SK-N-SH treated with all-trans-retinoic acid at 6 μM for 48 hours (cell line): ENCODE measurements at regions not wholly inside any gene's neighbourhood (a gene's known extent, or its start where the extent isn't known, plus 50 kb on each side); places are given as distances from the start of the nearest gene placed in this dataset.

Source experiments
- ATAC-seq: fragments of 200-7000 bp; cut with Tn5 transposase; 3 replicates; pipeline ENCODE4 v1.9.1; 2020; ENCODE audit warnings: mild to moderate bottlenecking, moderate library complexity
- ARNTL ChIP-seq: fragments of 450-650 bp; formaldehyde crosslinking; IDR thresholded peaks from 2 replicates; pipeline ENCODE4 v1.5.0; 2020; ENCODE audit warnings: low read depth, mild to moderate bottlenecking, moderate library complexity, borderline replicate concordance
- BACH2 ChIP-seq: fragments of 250-450 bp; sonication (Bioruptor Pico); IDR thresholded peaks from 2 replicates; pipeline ENCODE4 v1.9.0; 2021; ENCODE audit warnings: mild to moderate bottlenecking, borderline replicate concordance
- CSDC2 ChIP-seq: fragments of 250-450 bp; sonication (Bioruptor Pico); IDR thresholded peaks from 2 replicates; pipeline ENCODE4 v1.5.0; 2020; ENCODE audit warnings: mild to moderate bottlenecking, moderate library complexity
- ESRRG ChIP-seq: fragments of 250-450 bp; sonication (Bioruptor Pico); IDR thresholded peaks from 2 replicates; pipeline ENCODE4 v1.6.1; 2021; ENCODE audit warnings: mild to moderate bottlenecking
- GLIS3 ChIP-seq: fragments of 250-450 bp; sonication (Bioruptor Pico); IDR thresholded peaks from 2 replicates; pipeline ENCODE4 v1.5.0; 2020; ENCODE audit warnings: mild to moderate bottlenecking, moderate library complexity
- OSR1 ChIP-seq: fragments of 250-450 bp; sonication (Bioruptor Pico); IDR thresholded peaks from 2 replicates; pipeline ENCODE4 v1.8.0; 2022; ENCODE audit warnings: moderate library complexity, mild to moderate bottlenecking, inconsistent platforms
- PPARA ChIP-seq: fragments of 250-450 bp; sonication (Bioruptor Pico); IDR thresholded peaks from 2 replicates; pipeline ENCODE4 v1.5.0; 2020; ENCODE audit warnings: mild to moderate bottlenecking, borderline replicate concordance
- RARB ChIP-seq: fragments of 250-450 bp; sonication (Bioruptor Pico); IDR thresholded peaks from 2 replicates; pipeline ENCODE4 v1.8.0; 2021; ENCODE audit warnings: mild to moderate bottlenecking, moderate library complexity
- SNAI2 ChIP-seq: fragments of 250-450 bp; sonication (Bioruptor Pico); IDR thresholded peaks from 2 replicates; pipeline ENCODE4 v1.5.0; 2020; ENCODE audit warnings: mild to moderate bottlenecking, moderate library complexity
- TCF4 ChIP-seq: fragments of 250-450 bp; sonication (Bioruptor Pico); IDR thresholded peaks from 2 replicates; pipeline ENCODE4 v1.8.0; 2021; ENCODE audit warnings: mild to moderate bottlenecking, moderate library complexity, borderline replicate concordance
- TOX ChIP-seq: fragments of 250-450 bp; sonication (Bioruptor Pico); IDR thresholded peaks from 2 replicates; pipeline ENCODE4 v1.8.0; 2021; ENCODE audit warnings: mild to moderate bottlenecking, moderate library complexity, borderline replicate concordance
- ZC3H10 ChIP-seq: fragments of 250-450 bp; sonication (Bioruptor Pico); IDR thresholded peaks from 2 replicates; pipeline ENCODE4 v1.5.1; 2021; ENCODE audit warnings: mild to moderate bottlenecking, moderate library complexity
- ZFP3 ChIP-seq: fragments of 250-450 bp; sonication (Bioruptor Pico); IDR thresholded peaks from 2 replicates; pipeline ENCODE4 v1.5.0; 2020; ENCODE audit warnings: mild to moderate bottlenecking, moderate library complexity
- ZFP30 ChIP-seq: fragments of 450-650 bp; formaldehyde crosslinking; IDR thresholded peaks from 2 replicates; pipeline ENCODE4 v1.5.0; 2022; ENCODE audit warnings: mild to moderate bottlenecking, moderate library complexity
- ZNF565 ChIP-seq: fragments of 450-650 bp; formaldehyde crosslinking; conservative IDR thresholded peaks from 2 replicates; pipeline ENCODE4 v1.5.0; 2020; ENCODE audit warnings: low read depth, mild to moderate bottlenecking, moderate library complexity
- ZNF70 ChIP-seq: fragments of 450-650 bp; formaldehyde crosslinking; IDR thresholded peaks from 2 replicates; pipeline ENCODE4 v1.5.0; 2020; ENCODE audit warnings: mild to moderate bottlenecking, moderate library complexity
- TF ChIP-seq, protein P1 (sequence below): fragments of 250-450 bp; sonication (Bioruptor Pico); IDR thresholded peaks from 2 replicates; pipeline ENCODE4 v1.5.1; 2020; ENCODE audit warnings: low read depth, mild to moderate bottlenecking, moderate library complexity
- TF ChIP-seq, protein P2 (sequence below): fragments of 250-450 bp; sonication (Bioruptor Pico); IDR thresholded peaks from 2 replicates; pipeline ENCODE4 v1.5.1; 2021; ENCODE audit warnings: mild to moderate bottlenecking, moderate library complexity
- TF ChIP-seq, protein P3 (sequence below): fragments of 250-450 bp; sonication (Bioruptor Pico); IDR thresholded peaks from 2 replicates; pipeline ENCODE4 v1.8.0; 2021; ENCODE audit warnings: low read depth, mild to moderate bottlenecking, moderate library complexity, borderline replicate concordance
- TF ChIP-seq, protein P4 (sequence below): fragments of 250-450 bp; sonication (Bioruptor Pico); IDR thresholded peaks from 2 replicates; pipeline ENCODE4 v1.5.0; 2020; ENCODE audit warnings: mild to moderate bottlenecking, moderate library complexity
- TF ChIP-seq, protein P5 (sequence below): fragments of 250-450 bp; sonication (Bioruptor Pico); IDR thresholded peaks from 2 replicates; pipeline ENCODE4 v1.8.0; 2020; ENCODE audit warnings: mild to moderate bottlenecking, moderate library complexity, borderline replicate concordance

DNA sequence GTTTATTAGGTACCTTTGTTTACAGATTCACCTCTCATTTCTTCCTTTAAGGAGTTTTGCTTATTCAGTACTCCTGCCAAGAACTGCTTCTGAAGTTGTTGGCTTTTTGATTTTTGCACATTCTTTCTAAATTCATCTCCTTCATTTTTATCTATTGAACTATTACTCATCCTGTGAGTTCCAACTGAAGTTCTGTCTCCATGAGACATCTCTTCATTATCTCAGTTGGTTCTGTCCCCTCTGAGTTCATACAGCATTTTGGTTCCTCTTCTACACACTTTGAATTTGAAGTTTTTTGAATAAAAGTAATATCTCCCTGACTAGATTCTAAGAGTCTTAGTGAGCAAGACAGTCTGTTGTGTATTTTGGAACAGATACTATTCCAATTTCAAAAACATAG lies 299.7 kb downstream of the OTOL1 start:
- TF ChIP-seq, protein P1, sequence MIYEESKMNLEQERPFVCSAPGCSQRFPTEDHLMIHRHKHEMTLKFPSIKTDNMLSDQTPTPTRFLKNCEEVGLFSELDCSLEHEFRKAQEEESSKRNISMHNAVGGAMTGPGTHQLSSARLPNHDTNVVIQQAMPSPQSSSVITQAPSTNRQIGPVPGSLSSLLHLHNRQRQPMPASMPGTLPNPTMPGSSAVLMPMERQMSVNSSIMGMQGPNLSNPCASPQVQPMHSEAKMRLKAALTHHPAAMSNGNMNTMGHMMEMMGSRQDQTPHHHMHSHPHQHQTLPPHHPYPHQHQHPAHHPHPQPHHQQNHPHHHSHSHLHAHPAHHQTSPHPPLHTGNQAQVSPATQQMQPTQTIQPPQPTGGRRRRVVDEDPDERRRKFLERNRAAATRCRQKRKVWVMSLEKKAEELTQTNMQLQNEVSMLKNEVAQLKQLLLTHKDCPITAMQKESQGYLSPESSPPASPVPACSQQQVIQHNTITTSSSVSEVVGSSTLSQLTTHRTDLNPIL (CRISPR knock-in tag) = no peak
- TF ChIP-seq ZNF565 (CRISPR knock-in tag) (no peak), GLIS3 (CRISPR knock-in tag) (no peak), CSDC2 (CRISPR knock-in tag) (no peak), ZNF70 (no peak), SNAI2 (CRISPR knock-in tag) (no peak)
- TF ChIP-seq, protein P2, sequence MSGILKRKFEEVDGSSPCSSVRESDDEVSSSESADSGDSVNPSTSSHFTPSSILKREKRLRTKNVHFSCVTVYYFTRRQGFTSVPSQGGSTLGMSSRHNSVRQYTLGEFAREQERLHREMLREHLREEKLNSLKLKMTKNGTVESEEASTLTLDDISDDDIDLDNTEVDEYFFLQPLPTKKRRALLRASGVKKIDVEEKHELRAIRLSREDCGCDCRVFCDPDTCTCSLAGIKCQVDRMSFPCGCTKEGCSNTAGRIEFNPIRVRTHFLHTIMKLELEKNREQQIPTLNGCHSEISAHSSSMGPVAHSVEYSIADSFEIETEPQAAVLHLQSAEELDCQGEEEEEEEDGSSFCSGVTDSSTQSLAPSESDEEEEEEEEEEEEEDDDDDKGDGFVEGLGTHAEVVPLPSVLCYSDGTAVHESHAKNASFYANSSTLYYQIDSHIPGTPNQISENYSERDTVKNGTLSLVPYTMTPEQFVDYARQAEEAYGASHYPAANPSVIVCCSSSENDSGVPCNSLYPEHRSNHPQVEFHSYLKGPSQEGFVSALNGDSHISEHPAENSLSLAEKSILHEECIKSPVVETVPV (CRISPR knock-in tag) = no peak
- no peak for ATAC-seq

DNA sequence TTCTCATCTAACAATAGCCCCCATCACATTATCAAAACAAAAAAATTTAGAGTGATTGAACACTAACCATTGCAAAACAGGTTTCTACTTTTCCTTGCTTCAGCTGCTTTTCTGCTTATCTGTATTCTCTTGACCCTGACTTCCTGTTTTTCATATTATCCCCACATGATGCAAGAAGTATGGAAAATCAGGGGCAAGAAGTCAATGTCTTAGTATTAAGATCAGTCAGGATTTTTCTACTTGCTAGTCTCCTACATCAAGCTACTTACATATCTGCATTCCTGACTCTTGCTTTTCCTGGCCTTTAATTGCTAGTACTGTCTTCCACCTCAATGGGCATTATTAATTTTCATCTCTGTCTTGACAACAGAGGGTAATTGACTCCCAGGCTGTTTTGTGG lies 300.2 kb downstream of the OTOL1 start:
- no peak for TF ChIP-seq ZFP30 (CRISPR knock-in tag)
- TF ChIP-seq PPARA (CRISPR knock-in tag) = no peak
- no peak for TF ChIP-seq RARB (CRISPR knock-in tag)
- TF ChIP-seq, protein P3, sequence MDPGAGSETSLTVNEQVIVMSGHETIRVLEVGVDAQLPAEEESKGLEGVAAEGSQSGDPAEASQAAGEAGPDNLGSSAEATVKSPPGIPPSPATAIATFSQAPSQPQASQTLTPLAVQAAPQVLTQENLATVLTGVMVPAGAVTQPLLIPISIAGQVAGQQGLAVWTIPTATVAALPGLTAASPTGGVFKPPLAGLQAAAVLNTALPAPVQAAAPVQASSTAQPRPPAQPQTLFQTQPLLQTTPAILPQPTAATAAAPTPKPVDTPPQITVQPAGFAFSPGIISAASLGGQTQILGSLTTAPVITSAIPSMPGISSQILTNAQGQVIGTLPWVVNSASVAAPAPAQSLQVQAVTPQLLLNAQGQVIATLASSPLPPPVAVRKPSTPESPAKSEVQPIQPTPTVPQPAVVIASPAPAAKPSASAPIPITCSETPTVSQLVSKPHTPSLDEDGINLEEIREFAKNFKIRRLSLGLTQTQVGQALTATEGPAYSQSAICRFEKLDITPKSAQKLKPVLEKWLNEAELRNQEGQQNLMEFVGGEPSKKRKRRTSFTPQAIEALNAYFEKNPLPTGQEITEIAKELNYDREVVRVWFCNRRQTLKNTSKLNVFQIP = no peak
- TF ChIP-seq ZC3H10 (CRISPR knock-in tag) = no peak
- TF ChIP-seq ZNF565 (CRISPR knock-in tag) = no peak
- TF ChIP-seq TOX (CRISPR knock-in tag) = no peak
- TF ChIP-seq, protein P1 (CRISPR knock-in tag) = no peak
- no peak for TF ChIP-seq BACH2 (CRISPR knock-in tag)
- no peak for ATAC-seq

DNA sequence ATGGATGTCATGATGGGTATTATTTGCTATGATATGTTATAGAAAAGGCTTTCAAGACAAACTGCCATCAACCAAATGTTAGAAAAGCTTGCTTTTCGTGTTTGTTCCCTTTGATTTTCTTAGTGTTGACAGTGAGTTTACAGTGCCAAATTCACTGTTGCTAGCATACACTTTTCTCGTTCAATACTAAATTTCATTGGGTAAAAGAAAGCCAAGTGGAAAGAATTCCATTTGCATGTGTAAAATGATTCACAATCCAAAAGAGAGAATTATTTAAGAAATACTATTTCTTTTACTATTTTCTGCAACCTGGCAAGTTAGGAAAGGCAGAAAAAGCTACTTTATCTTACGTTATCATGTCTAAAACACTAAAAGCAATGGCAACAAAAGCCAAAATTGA lies 301.4 kb downstream of the OTOL1 start:
- no peak for ATAC-seq
- TF ChIP-seq ZFP30 (CRISPR knock-in tag) (no peak), BACH2 (CRISPR knock-in tag) (no peak), ESRRG (CRISPR knock-in tag) (no peak), SNAI2 (CRISPR knock-in tag) (no peak), OSR1 (CRISPR knock-in tag) (no peak), PPARA (CRISPR knock-in tag) (no peak), ZC3H10 (CRISPR knock-in tag) (no peak), RARB (CRISPR knock-in tag) (no peak), CSDC2 (CRISPR knock-in tag) (no peak), ZFP3 (CRISPR knock-in tag) (no peak), ZNF565 (CRISPR knock-in tag) (no peak), ARNTL (no peak), TCF4 (no peak)
- TF ChIP-seq, protein P2 (CRISPR knock-in tag) = no peak
- TF ChIP-seq, protein P4, sequence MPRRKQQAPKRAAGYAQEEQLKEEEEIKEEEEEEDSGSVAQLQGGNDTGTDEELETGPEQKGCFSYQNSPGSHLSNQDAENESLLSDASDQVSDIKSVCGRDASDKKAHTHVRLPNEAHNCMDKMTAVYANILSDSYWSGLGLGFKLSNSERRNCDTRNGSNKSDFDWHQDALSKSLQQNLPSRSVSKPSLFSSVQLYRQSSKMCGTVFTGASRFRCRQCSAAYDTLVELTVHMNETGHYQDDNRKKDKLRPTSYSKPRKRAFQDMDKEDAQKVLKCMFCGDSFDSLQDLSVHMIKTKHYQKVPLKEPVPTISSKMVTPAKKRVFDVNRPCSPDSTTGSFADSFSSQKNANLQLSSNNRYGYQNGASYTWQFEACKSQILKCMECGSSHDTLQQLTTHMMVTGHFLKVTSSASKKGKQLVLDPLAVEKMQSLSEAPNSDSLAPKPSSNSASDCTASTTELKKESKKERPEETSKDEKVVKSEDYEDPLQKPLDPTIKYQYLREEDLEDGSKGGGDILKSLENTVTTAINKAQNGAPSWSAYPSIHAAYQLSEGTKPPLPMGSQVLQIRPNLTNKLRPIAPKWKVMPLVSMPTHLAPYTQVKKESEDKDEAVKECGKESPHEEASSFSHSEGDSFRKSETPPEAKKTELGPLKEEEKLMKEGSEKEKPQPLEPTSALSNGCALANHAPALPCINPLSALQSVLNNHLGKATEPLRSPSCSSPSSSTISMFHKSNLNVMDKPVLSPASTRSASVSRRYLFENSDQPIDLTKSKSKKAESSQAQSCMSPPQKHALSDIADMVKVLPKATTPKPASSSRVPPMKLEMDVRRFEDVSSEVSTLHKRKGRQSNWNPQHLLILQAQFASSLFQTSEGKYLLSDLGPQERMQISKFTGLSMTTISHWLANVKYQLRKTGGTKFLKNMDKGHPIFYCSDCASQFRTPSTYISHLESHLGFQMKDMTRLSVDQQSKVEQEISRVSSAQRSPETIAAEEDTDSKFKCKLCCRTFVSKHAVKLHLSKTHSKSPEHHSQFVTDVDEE = no peak
- TF ChIP-seq, protein P5, sequence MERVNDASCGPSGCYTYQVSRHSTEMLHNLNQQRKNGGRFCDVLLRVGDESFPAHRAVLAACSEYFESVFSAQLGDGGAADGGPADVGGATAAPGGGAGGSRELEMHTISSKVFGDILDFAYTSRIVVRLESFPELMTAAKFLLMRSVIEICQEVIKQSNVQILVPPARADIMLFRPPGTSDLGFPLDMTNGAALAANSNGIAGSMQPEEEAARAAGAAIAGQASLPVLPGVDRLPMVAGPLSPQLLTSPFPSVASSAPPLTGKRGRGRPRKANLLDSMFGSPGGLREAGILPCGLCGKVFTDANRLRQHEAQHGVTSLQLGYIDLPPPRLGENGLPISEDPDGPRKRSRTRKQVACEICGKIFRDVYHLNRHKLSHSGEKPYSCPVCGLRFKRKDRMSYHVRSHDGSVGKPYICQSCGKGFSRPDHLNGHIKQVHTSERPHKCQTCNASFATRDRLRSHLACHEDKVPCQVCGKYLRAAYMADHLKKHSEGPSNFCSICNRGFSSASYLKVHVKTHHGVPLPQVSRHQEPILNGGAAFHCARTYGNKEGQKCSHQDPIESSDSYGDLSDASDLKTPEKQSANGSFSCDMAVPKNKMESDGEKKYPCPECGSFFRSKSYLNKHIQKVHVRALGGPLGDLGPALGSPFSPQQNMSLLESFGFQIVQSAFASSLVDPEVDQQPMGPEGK (CRISPR knock-in tag) = no peak
